Prostate gland (tissue), 2 donors: ENCODE measurements at regions not wholly inside any gene's neighbourhood (a gene's known extent, or its start where the extent isn't known, plus 50 kb on each side); places are given as distances from the start of the nearest gene placed in this dataset.

Experiments used
- DNase-seq: peaks from one replicate; pipeline ENCODE4 v3.0.0-alpha.2; 2019; ENCODE audit warnings: low spot score
- H3K27ac ChIP-seq, 2 donors: fragments of 200-600 bp; sonication (generic); 2 replicates each; pipeline ENCODE4 v1.5.1; 2017 to 2019
- H3K27me3 ChIP-seq: fragments of 200-600 bp; sonication (generic); replicated peaks from 2 replicates; pipeline ENCODE4 v1.5.1; 2019; ENCODE audit not compliant: insufficient read depth
- H3K36me3 ChIP-seq, 2 donors: fragments of 200-600 bp; sonication (generic); 1 replicate in 1 of 2; 2 replicates in 1 of 2; pipeline versions ENCODE4 v1.5.1 to v1.8.1; 2017 to 2019
- H3K4me1 ChIP-seq: fragments of 200-600 bp; sonication (generic); replicated peaks from 2 replicates; pipeline ENCODE4 v1.5.1; 2019
- H3K4me3 ChIP-seq, 2 donors: fragments of 200-600 bp; sonication (generic); 2 replicates each; pipeline ENCODE4 v1.5.1; 2017 to 2019
- H3K9me3 ChIP-seq: fragments of 200-600 bp; sonication (generic); 2 replicates; pipeline ENCODE4 v1.5.1; 2017
- POLR2A ChIP-seq: fragments of 450-650 bp; IDR thresholded peaks from one replicate; pipeline ENCODE4 v1.6.1; 2016; ENCODE audit warnings: antibody characterized with exemption, mild to moderate bottlenecking
- POLR2AphosphoS5 ChIP-seq: sonication (generic); formaldehyde crosslinking; IDR thresholded peaks from one replicate; pipeline ENCODE4 v1.6.1; 2017; ENCODE audit warnings: antibody characterized with exemption
- WGBS: methylation state at CpG from one replicate; pipeline ENCODE4 v1.1.5; 2018; 5-methylcytosine and 5-hydroxymethylcytosine counted together
- intact Hi-C: fragments of 100-400 bp; cut with DNase I; formaldehyde crosslinking; loops from one replicate; pipeline ENCODE4 v1.14.2; 2022
- TF ChIP-seq, protein P1 (sequence below), 4 experiments: fragments of 200-600 bp in 2 of 4; fragments of 450-650 bp in 2 of 4; sonication (generic) in 2 of 4; IDR thresholded peaks; 1 replicate in 3 of 4; 2 replicates in 1 of 4; pipeline ENCODE4 v1.5.1; 2016 to 2019; ENCODE audit warnings: antibody characterized with exemption in 4 of 4, mild to moderate bottlenecking in 2 of 4, moderate library complexity in 2 of 4

DNA sequence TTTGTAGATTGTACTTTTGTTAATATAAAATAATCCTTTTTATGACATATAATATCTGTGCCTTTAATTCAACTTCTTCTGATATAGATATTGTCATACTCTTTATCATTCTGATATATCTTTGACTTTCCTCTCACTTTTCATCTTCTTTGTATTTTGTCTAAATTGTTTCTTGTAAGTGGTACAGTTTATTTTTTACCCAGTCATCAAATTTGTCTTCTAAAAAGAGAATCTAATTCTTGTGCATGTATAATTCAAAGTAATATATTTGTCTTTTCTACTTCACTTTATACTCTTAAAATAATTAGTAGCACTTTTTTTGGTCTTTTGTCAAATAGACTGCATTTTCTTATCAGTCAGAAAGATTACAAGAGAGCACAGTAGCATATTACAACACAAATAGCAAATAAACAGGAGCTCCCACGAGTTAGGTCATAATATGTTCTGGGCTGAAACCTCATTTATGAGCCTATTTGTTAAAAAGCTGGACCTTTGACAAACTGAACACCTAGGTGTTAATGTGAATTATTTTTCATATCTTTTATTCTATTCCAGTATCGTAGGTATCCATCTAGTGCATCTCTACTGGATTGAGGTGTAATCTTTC is 379.7 kb upstream of the B3GALT2 start:
- WGBS: 54% methylated on average over 2 of the region's 2 CpGs
- H3K4me1 ChIP-seq: no peaks in the 10 kb centered on the region
- H3K27me3 ChIP-seq: no peaks in the 10 kb centered on the region
- no peaks in the 10 kb centered on the region for H3K9me3 ChIP-seq
- no peak overlapping the region for H3K27ac ChIP-seq
- intact Hi-C loops: no loop called here
- no peak for DNase-seq
- TF ChIP-seq POLR2AphosphoS5 (no peak), POLR2A (no peak)
- TF ChIP-seq, protein P1, sequence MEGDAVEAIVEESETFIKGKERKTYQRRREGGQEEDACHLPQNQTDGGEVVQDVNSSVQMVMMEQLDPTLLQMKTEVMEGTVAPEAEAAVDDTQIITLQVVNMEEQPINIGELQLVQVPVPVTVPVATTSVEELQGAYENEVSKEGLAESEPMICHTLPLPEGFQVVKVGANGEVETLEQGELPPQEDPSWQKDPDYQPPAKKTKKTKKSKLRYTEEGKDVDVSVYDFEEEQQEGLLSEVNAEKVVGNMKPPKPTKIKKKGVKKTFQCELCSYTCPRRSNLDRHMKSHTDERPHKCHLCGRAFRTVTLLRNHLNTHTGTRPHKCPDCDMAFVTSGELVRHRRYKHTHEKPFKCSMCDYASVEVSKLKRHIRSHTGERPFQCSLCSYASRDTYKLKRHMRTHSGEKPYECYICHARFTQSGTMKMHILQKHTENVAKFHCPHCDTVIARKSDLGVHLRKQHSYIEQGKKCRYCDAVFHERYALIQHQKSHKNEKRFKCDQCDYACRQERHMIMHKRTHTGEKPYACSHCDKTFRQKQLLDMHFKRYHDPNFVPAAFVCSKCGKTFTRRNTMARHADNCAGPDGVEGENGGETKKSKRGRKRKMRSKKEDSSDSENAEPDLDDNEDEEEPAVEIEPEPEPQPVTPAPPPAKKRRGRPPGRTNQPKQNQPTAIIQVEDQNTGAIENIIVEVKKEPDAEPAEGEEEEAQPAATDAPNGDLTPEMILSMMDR (IDR thresholded peaks at IDR 0.05): no peak
- no peaks in the 10 kb centered on the region for H3K36me3 ChIP-seq
- H3K4me3 ChIP-seq: no peak overlapping the region

DNA sequence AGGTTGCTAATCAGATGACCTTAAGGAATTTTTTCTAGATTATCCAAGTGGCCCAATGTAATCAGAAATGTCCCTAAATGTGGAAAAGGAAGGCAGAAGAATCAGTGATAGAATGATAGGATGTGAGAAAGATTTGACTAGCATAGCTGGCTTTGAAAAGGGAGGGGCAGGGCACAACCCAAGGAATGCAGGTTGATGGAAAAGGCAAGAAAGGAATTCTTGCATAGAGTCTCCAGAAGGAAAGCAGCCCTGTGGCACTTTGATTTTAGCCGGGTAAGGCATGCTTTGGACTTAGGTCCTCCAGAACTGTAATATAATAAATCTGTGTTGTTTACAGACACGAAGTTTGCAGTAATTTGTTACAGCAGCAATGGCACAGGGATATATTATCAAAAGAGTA is 375.7 kb upstream of the B3GALT2 start:
- TF ChIP-seq, protein P1 (IDR thresholded peaks at IDR 0.05): no peak
- no peak for TF ChIP-seq POLR2A
- Histone ChIP-seq H3K27ac (no peak overlapping the region), H3K27me3 (no peaks in the 10 kb centered on the region), H3K9me3 (no peaks in the 10 kb centered on the region), H3K36me3 (no peaks in the 10 kb centered on the region), H3K4me1 (no peaks in the 10 kb centered on the region), H3K4me3 (no peak overlapping the region)
- no peak for DNase-seq
- intact Hi-C loops: no loop called here
- 55% methylated on average over 2 of the region's 2 CpGs for WGBS

DNA sequence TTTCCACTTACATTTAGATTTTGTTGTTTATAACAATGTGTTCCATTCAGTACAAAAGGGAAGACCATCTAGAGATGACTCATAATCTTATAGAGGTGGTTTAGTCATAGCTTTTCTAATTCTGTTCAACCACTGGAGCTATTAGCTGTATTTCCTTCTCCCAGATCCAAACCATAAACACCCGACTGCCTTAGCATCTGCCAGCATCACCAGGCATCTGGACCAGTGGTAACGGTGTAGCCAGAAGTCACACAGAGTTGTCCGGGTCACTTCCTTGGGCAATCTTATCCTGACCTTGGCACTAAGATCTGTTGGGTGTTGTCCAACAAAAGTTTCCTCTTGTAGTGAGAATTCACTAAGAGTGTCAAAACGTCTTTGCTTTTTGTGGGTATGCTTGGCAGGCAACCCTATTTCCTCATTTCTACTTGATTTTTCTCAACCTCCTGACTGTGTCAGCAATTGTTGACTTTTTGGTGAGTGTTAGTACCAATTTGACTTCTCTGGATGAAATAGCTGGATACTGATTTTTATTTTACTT is 372.1 kb upstream of the B3GALT2 start:
- Histone ChIP-seq H3K27ac (no peak overlapping the region), H3K4me1 (no peaks in the 10 kb centered on the region), H3K9me3 (no peaks in the 10 kb centered on the region), H3K4me3 (no peak overlapping the region), H3K27me3 (no peaks in the 10 kb centered on the region), H3K36me3 (no peaks in the 10 kb centered on the region)
- DNase-seq: no peak
- intact Hi-C loops: no loop called here
- 34% methylated on average over 4 of the region's 4 CpGs for WGBS
- TF ChIP-seq POLR2AphosphoS5 (no peak), POLR2A (no peak)
- TF ChIP-seq, protein P1 (IDR thresholded peaks at IDR 0.05): no peak

DNA sequence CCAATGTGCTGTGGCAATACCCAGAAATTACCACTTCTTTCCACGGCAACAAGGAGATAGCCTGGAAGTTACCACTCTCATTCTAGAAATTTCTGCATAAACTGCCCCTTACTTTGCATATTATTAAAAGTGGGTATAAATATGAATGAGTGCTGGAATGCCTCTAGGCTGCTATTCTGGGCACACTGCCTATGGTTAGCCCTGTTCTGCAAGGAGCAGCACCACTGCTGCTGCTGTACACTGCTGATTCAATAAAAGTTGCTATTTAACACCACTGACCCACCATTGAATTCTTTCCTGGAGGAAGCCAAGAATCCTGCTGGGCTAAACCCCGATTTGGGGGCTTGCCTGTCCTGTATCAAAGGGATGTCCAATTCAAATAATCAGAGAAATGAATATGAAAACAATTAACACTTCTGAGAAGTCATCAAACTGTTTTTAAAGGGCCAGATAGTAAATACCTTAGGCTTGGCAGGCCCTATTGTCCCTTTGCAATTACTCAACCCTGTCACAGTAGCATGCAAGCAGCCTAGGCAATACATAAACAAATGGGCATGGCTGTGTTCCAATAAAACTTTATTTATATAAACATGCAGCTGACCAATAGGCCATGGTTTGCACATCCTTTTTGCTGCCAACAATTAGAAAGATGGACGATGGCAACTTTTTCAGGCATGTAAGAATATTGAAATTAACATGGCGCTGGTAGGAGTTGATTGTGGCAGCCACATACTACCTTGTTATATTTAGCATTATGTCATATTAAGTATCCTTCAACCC is 369.4 kb upstream of the B3GALT2 start:
- DNase-seq: no peak
- 76% methylated on average over 4 of the region's 4 CpGs for WGBS
- H3K4me1 ChIP-seq: no peaks in the 10 kb centered on the region
- no peak for TF ChIP-seq POLR2A
- TF ChIP-seq POLR2AphosphoS5: no peak
- TF ChIP-seq, protein P1 (IDR thresholded peaks at IDR 0.05): no peak
- no peak overlapping the region for H3K27ac ChIP-seq
- H3K9me3 ChIP-seq: no peaks in the 10 kb centered on the region
- H3K36me3 ChIP-seq: no peaks in the 10 kb centered on the region
- no peak overlapping the region for H3K4me3 ChIP-seq
- H3K27me3 ChIP-seq: no peaks in the 10 kb centered on the region
- intact Hi-C loops: no loop called here
